ENCODE measurements at regions not wholly inside any gene's neighbourhood (a gene's known extent, or its start where the extent isn't known, plus 50 kb on each side); places are given as distances from the start of the nearest gene placed in this dataset.
A peak's percentile ranks its signal among the peaks of the same experiment; 100 is the strongest.

GRCh38 chr11:62044639-62045121, 77.2 kb upstream of the FTH1 start:
- no peak for TF ChIP-seq CTCF (IDR thresholded peaks at IDR 0.05)
- no peak for TF ChIP-seq POLR2A (IDR thresholded peaks at IDR 0.05)
- no peak for TF ChIP-seq EP300 (IDR thresholded peaks at IDR 0.05; ENCODE audit: low read depth)
- peak in 1 of 3 donors; percentile 24 for TF ChIP-seq POLR2AphosphoS5 (IDR thresholded peaks at IDR 0.05)
